ENCODE measurements at regions not wholly inside any gene's neighbourhood (a gene's known extent, or its start where the extent isn't known, plus 50 kb on each side); places are given as distances from the start of the nearest gene placed in this dataset.

DNA sequence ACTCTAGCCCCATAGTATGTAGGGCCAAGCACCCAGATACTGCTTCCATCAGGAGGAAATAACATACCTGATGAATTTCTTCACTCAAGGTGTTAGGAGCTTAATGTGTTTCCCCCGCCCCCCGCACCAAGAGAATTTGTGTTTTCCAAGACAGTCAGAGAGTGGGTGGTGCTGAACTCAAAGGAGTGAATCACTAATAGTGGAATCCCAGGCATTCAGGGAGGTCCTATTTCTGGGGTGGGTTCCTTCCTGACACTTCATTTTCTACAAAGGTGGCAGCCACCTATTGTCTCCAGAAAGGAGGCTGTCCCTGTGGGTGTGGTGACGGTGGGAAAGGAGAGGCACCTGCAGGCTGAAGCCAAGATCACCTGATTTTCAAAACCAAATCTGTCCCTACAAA is 50.8 kb upstream of the ELF5 start:
- ATAC-seq = peak; percentile 20

DNA sequence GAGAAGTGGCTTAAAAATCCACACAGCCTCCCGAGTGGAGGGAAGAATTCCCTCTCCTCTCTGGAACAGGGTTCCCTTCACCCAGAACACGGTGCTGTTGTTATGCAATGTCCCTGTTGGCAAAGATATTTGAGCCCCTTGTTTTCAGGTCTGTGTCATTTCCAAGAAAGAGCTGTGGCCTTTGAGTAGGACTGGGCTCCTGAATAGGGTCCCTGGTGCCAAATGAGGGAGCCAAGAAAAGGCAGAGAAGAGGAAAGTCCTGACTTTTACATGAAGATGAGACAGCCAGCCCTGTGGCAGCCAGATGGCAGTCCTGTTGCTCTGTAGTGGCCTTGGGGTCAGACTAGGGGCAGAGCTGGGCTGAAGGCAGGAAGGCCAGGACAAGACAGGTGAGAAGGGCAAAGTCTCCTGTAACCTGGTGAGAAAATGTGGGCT is 51.2 kb upstream of the ELF5 start:
- ATAC-seq = peak; percentile 7

DNA sequence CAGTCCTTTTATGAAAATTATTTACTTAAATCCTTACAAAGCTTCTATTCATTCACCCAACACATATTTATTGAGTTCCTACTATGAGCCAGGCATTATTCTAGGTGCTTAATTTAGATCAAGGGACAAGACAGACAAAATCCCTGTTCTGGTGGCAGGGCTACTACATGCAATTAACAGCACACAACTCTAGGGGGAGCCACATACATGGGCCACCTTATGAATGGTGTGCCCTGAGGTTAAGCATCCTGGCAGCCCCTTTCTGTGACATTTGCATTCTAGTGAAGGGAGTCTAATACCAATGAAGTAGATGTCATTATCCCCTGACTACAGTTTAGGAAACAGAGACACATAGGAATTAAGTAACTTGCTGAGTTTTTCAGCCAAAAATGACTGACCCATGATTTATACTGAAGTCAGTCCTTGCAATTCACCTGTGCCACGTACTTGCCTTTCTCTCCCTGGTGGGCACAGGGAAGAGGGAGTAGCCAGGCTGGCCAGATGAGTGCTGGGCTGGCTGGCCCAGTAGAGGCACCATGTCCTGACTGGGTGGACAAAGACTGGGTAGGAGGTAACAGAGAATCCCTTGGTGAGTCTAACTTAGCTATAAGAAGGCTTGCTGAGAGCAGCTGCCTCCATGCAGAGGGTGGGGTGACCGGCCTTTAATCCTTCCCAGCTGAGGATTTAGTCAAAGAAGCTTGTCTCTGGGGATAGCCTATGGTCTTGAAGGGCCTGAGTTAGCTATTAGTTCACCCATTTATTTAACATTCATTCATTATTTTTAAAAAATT is 52.0 kb upstream of the ELF5 start:
- peak; percentile 29 for ATAC-seq

DNA sequence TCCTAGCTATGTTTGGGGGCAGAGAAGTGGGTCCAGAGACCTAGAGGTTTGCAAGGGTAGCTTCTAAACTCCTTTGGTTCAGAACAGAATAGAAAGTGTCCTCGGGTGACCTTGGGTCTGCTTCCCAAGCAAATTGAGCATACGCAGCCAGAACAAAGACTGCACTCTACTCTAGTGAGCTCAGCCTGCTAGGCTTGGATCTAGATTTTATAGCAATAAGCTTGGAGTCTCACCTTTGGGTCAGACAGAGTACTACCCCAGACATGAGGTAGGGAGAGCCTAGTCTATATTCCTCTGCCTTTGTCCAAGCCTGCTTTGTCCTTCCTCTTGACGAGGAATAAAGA is 52.6 kb upstream of the ELF5 start:
- ATAC-seq = no peak

DNA sequence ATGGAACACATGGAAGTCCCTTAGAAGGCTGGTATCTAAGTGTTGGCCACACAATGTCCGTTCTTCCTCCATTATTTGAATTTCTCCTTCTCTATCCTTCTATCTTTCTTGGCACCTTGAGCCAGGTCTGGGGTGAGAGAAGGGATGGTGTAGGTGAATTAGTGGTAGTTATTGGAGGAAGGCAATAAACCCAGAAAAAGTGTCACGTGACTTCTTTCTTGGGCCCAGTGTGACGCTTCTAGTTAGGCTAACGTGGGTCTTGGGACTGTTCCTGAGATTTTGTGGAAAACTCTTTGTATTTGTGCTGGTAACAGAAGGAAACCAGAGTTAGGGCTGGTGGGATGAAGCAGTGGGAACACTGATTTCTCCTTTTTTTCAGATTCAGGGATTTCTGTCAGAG is 53.1 kb upstream of the ELF5 start:
- no peak for ATAC-seq

DNA sequence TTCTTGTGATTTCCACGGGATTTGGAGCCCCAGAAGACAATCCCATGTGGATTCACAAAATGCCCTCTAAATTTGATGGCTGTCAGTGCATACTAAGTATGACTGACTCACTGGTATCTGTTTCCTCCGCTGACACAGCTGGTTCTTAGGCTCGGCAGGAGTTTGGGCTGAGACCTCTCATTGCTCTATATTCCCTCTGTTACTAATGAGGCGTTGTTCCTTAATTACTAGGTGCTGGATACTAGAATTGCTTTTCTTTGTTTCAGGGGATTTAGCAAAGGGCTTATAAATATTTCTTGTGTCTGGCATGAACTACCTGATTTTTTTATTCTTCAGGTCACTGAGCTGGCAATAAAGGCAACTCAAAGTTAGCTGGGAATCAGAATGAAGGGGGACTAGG is 53.2 kb upstream of the EHF start:
- ATAC-seq = no peak

DNA sequence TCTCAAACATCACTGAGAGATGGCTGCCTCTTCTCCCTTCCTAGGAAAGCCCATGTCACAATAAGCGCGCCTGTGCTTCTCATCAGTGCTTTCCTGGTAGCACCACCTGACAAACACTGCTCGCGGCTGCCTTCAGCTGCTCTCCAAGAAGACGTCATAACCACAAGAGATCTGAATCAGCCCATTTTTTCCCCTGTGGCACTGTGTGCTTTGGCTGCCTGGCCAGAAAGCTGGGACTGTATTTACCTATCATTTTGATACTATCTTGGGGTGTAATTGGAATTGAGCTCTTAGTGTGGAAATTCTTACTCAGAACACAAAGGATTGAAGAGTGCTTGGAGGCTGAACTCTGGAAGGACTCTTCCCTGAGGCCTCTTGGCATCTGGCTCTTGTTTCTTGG is 50.3 kb upstream of the EHF start:
- peak; percentile 87 for ATAC-seq

Measured in esophagus mucosa (tissue), 1 donor.